Tibial nerve (tissue), 4 donors: ENCODE measurements at regions not wholly inside any gene's neighbourhood (a gene's known extent, or its start where the extent isn't known, plus 50 kb on each side); places are given as distances from the start of the nearest gene placed in this dataset.

Source experiments
- DNase-seq, 2 donors: peaks; one replicate each; pipeline ENCODE4 v3.0.0-alpha.2; 2019; ENCODE audit warnings: low spot score in 2 of 2
- H3K27ac ChIP-seq, 4 donors: fragments of 200-600 bp; sonication (generic) in 3 of 4; one replicate each; pipeline ENCODE4 v1.5.1; 2017 to 2019; ENCODE audit warnings: mild to moderate bottlenecking in 1 of 4
- H3K27me3 ChIP-seq, 2 donors: fragments of 200-600 bp; sonication (generic) in 1 of 2; one replicate each; pipeline versions ENCODE4 v1.5.1 to v1.6.0; 2017 to 2019
- H3K36me3 ChIP-seq, 3 donors: fragments of 200-600 bp; sonication (generic); one replicate each; pipeline ENCODE4 v1.5.1; 2018 to 2019
- H3K4me1 ChIP-seq, 4 donors: fragments of 200-600 bp; sonication (generic) in 3 of 4; one replicate each; pipeline ENCODE4 v1.5.1; 2017 to 2019
- H3K4me3 ChIP-seq, 4 donors: fragments of 200-600 bp; sonication (generic) in 3 of 4; one replicate each; pipeline ENCODE4 v1.5.1; 2017 to 2019; ENCODE audit warnings: mild to moderate bottlenecking in 1 of 4, moderate library complexity in 1 of 4
- H3K9me3 ChIP-seq, 4 donors: fragments of 200-600 bp; sonication (generic) in 3 of 4; one replicate each; pipeline ENCODE4 v1.5.1; 2017 to 2019
- CTCF ChIP-seq, 5 experiments: fragments of 200-600 bp in 3 of 5; fragments of 450-650 bp in 2 of 5; sonication (generic) in 3 of 5; IDR thresholded peaks; one replicate each; pipeline ENCODE4 v1.5.1; 2016 to 2019; ENCODE audit warnings: antibody characterized with exemption in 5 of 5, mild to moderate bottlenecking in 3 of 5, moderate library complexity in 2 of 5
- EP300 ChIP-seq, 2 donors: sonication (generic); formaldehyde crosslinking; IDR thresholded peaks; one replicate each; pipeline ENCODE4 v1.6.1; 2017; ENCODE audit warnings: antibody characterized with exemption in 2 of 2, mild to moderate bottlenecking in 1 of 2
- POLR2A ChIP-seq, 2 donors: fragments of 450-650 bp; IDR thresholded peaks; one replicate each; pipeline ENCODE4 v1.6.1; 2017; ENCODE audit warnings: antibody characterized with exemption in 2 of 2, mild to moderate bottlenecking in 2 of 2, moderate library complexity in 2 of 2
- WGBS, 2 donors: methylation state at CpG; one replicate each; pipeline ENCODE4 v1.1.5; 2018; 5-methylcytosine and 5-hydroxymethylcytosine counted together

GRCh38 chr4:152118819-152119553, 358.2 kb upstream of the GATB start:
- Histone ChIP-seq H3K27me3 (no peaks in the 10 kb centered on the region), H3K4me1 (peaks cover 0 to 3% (median 0%) of the 10 kb centered on the region in 4 donors), H3K9me3 (peaks cover 0 to 10% (median 0%) of the 10 kb centered on the region in 4 donors), H3K27ac (no peak overlapping the region), H3K4me3 (no peak overlapping the region), H3K36me3 (no peaks in the 10 kb centered on the region)
- TF ChIP-seq POLR2A (IDR thresholded peaks at IDR 0.05) (no peak), EP300 (IDR thresholded peaks at IDR 0.05) (no peak), CTCF (IDR thresholded peaks at IDR 0.05) (no peak)
- 73% methylated on average over 9 to 12 of the region's 12 CpGs for WGBS, 2 donors
- DNase-seq, result no peak

GRCh38 chr4:152117933-152118507, 357.2 kb upstream of the GATB start:
- H3K27ac ChIP-seq, result no peak overlapping the region
- TF ChIP-seq POLR2A (IDR thresholded peaks at IDR 0.05) (no peak), EP300 (IDR thresholded peaks at IDR 0.05) (no peak), CTCF (IDR thresholded peaks at IDR 0.05) (no peak)
- H3K4me3 ChIP-seq, result no peak overlapping the region
- no peaks in the 10 kb centered on the region for H3K27me3 ChIP-seq
- no peak for DNase-seq
- 78 to 88% methylated on average over 8 of the region's 8 CpGs for WGBS, 2 donors
- peaks cover 0 to 3% (median 0%) of the 10 kb centered on the region in 4 donors for H3K4me1 ChIP-seq
- H3K9me3 ChIP-seq, result peaks cover 0 to 10% (median 0%) of the 10 kb centered on the region in 4 donors
- H3K36me3 ChIP-seq, result no peaks in the 10 kb centered on the region

GRCh38 chr4:152117520-152117919, 356.7 kb upstream of the GATB start:
- Histone ChIP-seq H3K27ac (no peak overlapping the region), H3K36me3 (no peaks in the 10 kb centered on the region), H3K27me3 (no peaks in the 10 kb centered on the region), H3K4me3 (no peak overlapping the region), H3K4me1 (peaks cover 0 to 3% (median 0%) of the 10 kb centered on the region in 4 donors), H3K9me3 (peaks cover 0 to 9% (median 0%) of the 10 kb centered on the region in 4 donors)
- no peak for TF ChIP-seq EP300 (IDR thresholded peaks at IDR 0.05)
- TF ChIP-seq CTCF (IDR thresholded peaks at IDR 0.05), result no peak
- TF ChIP-seq POLR2A (IDR thresholded peaks at IDR 0.05), result no peak
- 69 to 81% methylated on average over 6 of the region's 6 CpGs for WGBS, 2 donors
- no peak for DNase-seq

- peaks cover 0 to 3% (median 0%) of the 10 kb centered on the region in 4 donors for H3K4me1 ChIP-seq
- H3K9me3 ChIP-seq, result peaks cover 0 to 4% (median 0%) of the 10 kb centered on the region in 4 donors
- 88 to 95% methylated on average over 3 of the region's 3 CpGs for WGBS, 2 donors
- DNase-seq, result no peak
- no peak overlapping the region for H3K27ac ChIP-seq
- no peaks in the 10 kb centered on the region for H3K36me3 ChIP-seq
- TF ChIP-seq EP300 (IDR thresholded peaks at IDR 0.05) (no peak), CTCF (IDR thresholded peaks at IDR 0.05) (no peak), POLR2A (IDR thresholded peaks at IDR 0.05) (no peak)
- no peaks in the 10 kb centered on the region for H3K27me3 ChIP-seq
- H3K4me3 ChIP-seq, result no peak overlapping the region
Observed at GRCh38 chr4:152117054-152117453, 356.2 kb upstream of the GATB start.

GRCh38 chr4:152115794-152116193, 355.0 kb upstream of the GATB start:
- Histone ChIP-seq H3K27me3 (no peaks in the 10 kb centered on the region), H3K36me3 (no peaks in the 10 kb centered on the region), H3K27ac (no peak overlapping the region), H3K4me3 (no peak overlapping the region), H3K9me3 (no peaks in the 10 kb centered on the region), H3K4me1 (peaks cover 0 to 3% (median 0%) of the 10 kb centered on the region in 4 donors)
- 21 to 32% methylated on average over 8 of the region's 8 CpGs for WGBS, 2 donors
- DNase-seq, result no peak
- TF ChIP-seq CTCF (IDR thresholded peaks at IDR 0.05), result no peak
- TF ChIP-seq POLR2A (IDR thresholded peaks at IDR 0.05), result no peak
- TF ChIP-seq EP300 (IDR thresholded peaks at IDR 0.05), result no peak
